Calu3 (cell line): ENCODE measurements at regions not wholly inside any gene's neighbourhood (a gene's known extent, or its start where the extent isn't known, plus 50 kb on each side); places are given as distances from the start of the nearest gene placed in this dataset.
"Not testable (repeated sequence)": the region's sequence is repeated elsewhere in the genome, so short reads cannot be mapped to it uniquely, and the experiment has no call there.

Experiments used
- BruUV-seq: library from RNA; stranded (reverse); fragments of 400-500 nt; replicated peaks from 2 replicates; lab custom pipeline; 2021; lab: Mats Ljungman, UMichigan
- CTCF ChIA-PET: fragments of 300-600 bp; sonication (Branson Sonifier 250); formaldehyde crosslinking; loops from one replicate; lab custom pipeline; 2022; ENCODE audit warnings: antibody characterized with exemption; lab: Charles Lee
- DNase-seq: peaks from one replicate; pipeline ENCODE4 v3.0.0; 2022
- H3K27ac Mint-ChIP-seq: one replicate; pipeline ENCODE4 v1.8.0; 2022; ENCODE audit warnings: mixed read lengths; ENCODE audit not compliant: unreplicated experiment
- H3K27me3 Mint-ChIP-seq: one replicate; pipeline ENCODE4 v1.8.0; 2022; ENCODE audit warnings: mixed read lengths; ENCODE audit not compliant: unreplicated experiment
- H3K36me3 Mint-ChIP-seq: one replicate; pipeline ENCODE4 v1.8.0; 2022; ENCODE audit warnings: mild to moderate bottlenecking, moderate library complexity, mixed read lengths; ENCODE audit not compliant: insufficient read depth, unreplicated experiment
- H3K4me1 Mint-ChIP-seq: one replicate; pipeline ENCODE4 v1.8.0; 2022; ENCODE audit warnings: mild to moderate bottlenecking, low read depth, mixed read lengths; ENCODE audit not compliant: unreplicated experiment
- H3K4me3 Mint-ChIP-seq: one replicate; pipeline ENCODE4 v1.8.0; 2022; ENCODE audit warnings: mild to moderate bottlenecking, low read depth, moderate library complexity, mixed read lengths; ENCODE audit not compliant: unreplicated experiment
- H3K9me3 Mint-ChIP-seq: one replicate; pipeline ENCODE4 v1.8.0; 2022; ENCODE audit warnings: low read depth, mixed read lengths; ENCODE audit not compliant: unreplicated experiment
- intact Hi-C: fragments of 100-400 bp; cut with micrococcal nuclease; formaldehyde crosslinking; loops from one replicate; pipeline ENCODE4 v1.10.0; 2022; ENCODE audit not compliant: unreplicated experiment
- TF ChIP-seq, protein P1 (sequence below): fragments of 200-600 bp; IDR thresholded peaks from one replicate; pipeline ENCODE4 v1.8.0; 2022; ENCODE audit warnings: antibody characterized with exemption; ENCODE audit not compliant: unreplicated experiment

- Mint-ChIP-seq H3K4me1 (peaks cover 16% of the 10 kb centered on the region), H3K9me3 (peaks cover 4% of the 10 kb centered on the region), H3K27me3 (no peaks in the 10 kb centered on the region), H3K4me3 (no peak overlapping the region), H3K36me3 (peaks cover 3% of the 10 kb centered on the region), H3K27ac (peak overlapping the region; percentile 2)
- DNase-seq: peak; percentile 51
- TF ChIP-seq, protein P1, sequence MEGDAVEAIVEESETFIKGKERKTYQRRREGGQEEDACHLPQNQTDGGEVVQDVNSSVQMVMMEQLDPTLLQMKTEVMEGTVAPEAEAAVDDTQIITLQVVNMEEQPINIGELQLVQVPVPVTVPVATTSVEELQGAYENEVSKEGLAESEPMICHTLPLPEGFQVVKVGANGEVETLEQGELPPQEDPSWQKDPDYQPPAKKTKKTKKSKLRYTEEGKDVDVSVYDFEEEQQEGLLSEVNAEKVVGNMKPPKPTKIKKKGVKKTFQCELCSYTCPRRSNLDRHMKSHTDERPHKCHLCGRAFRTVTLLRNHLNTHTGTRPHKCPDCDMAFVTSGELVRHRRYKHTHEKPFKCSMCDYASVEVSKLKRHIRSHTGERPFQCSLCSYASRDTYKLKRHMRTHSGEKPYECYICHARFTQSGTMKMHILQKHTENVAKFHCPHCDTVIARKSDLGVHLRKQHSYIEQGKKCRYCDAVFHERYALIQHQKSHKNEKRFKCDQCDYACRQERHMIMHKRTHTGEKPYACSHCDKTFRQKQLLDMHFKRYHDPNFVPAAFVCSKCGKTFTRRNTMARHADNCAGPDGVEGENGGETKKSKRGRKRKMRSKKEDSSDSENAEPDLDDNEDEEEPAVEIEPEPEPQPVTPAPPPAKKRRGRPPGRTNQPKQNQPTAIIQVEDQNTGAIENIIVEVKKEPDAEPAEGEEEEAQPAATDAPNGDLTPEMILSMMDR: peak; percentile 38
- intact Hi-C loops: loop anchor here (1.0 to 5.0 kb wide), 2 partner anchors 123 to 226 kb away; no protein-coding TSS in a partner anchor
- CTCF ChIA-PET: interaction anchor here (0.6 to 1.3 kb wide), 4 partner anchors 31 to 275 kb away, joined by 3 to 4 read pairs (median 4); no protein-coding TSS in a partner anchor
- BruUV-seq: no TSS peak
Observed at GRCh38 chr12:47307680-47308399, 228.1 kb upstream of the AMIGO2 start.

- not testable (repeated sequence) for BruUV-seq, H3K4me3 Mint-ChIP-seq, H3K9me3 Mint-ChIP-seq, H3K36me3 Mint-ChIP-seq, DNase-seq, H3K27me3 Mint-ChIP-seq
- Mint-ChIP-seq H3K4me1 (peaks cover 19% of the 10 kb centered on the region), H3K27ac (peak overlapping the region; percentile 2)
- CTCF ChIA-PET: interaction anchor here (1.0 to 1.3 kb wide), 3 partner anchors 30 to 274 kb away, joined by 3 to 4 read pairs (median 3); no protein-coding TSS in a partner anchor
- intact Hi-C loops: loop anchor here (1.0 to 5.0 kb wide), 2 partner anchors 122 to 225 kb away; no protein-coding TSS in a partner anchor
Observed at GRCh38 chr12:47306773-47307679, 227.3 kb upstream of the AMIGO2 start.

GRCh38 chr12:47306130-47306529, 226.4 kb upstream of the AMIGO2 start:
- no peak overlapping the region for H3K27ac Mint-ChIP-seq
- peaks cover 25% of the 10 kb centered on the region for H3K4me1 Mint-ChIP-seq
- CTCF ChIA-PET: no interaction called here
- no peaks in the 10 kb centered on the region for H3K9me3 Mint-ChIP-seq
- H3K36me3 Mint-ChIP-seq: peaks cover 3% of the 10 kb centered on the region
- no TSS peak for BruUV-seq
- TF ChIP-seq, protein P1: no peak
- H3K27me3 Mint-ChIP-seq: no peaks in the 10 kb centered on the region
- intact Hi-C loops: loop anchor here (5.0 kb wide), 1 partner anchor 224 kb away; no protein-coding TSS in a partner anchor
- H3K4me3 Mint-ChIP-seq: no peak overlapping the region
- no peak for DNase-seq

- intact Hi-C loops: loop anchor here (5.0 kb wide), 1 partner anchor 223 kb away; no protein-coding TSS in a partner anchor
- CTCF ChIA-PET: no interaction called here
- H3K9me3 Mint-ChIP-seq: no peaks in the 10 kb centered on the region
- peaks cover 25% of the 10 kb centered on the region for H3K4me1 Mint-ChIP-seq
- TF ChIP-seq, protein P1: no peak
- no peak for DNase-seq
- H3K36me3 Mint-ChIP-seq: peaks cover 3% of the 10 kb centered on the region
- H3K4me3 Mint-ChIP-seq: no peak overlapping the region
- H3K27ac Mint-ChIP-seq: no peak overlapping the region
- H3K27me3 Mint-ChIP-seq: no peaks in the 10 kb centered on the region
- no TSS peak for BruUV-seq
Observed at GRCh38 chr12:47305464-47305863, 225.7 kb upstream of the AMIGO2 start.
